Peyer's patch (tissue), 4 donors: ENCODE measurements at regions not wholly inside any gene's neighbourhood (a gene's known extent, or its start where the extent isn't known, plus 50 kb on each side); places are given as distances from the start of the nearest gene placed in this dataset.
A peak's percentile ranks its signal among the peaks of the same experiment; 100 is the strongest.
"Not testable (repeated sequence)": the region's sequence is repeated elsewhere in the genome, so short reads cannot be mapped to it uniquely, and the experiment has no call there.

Experiments used
- DNase-seq, 3 donors: peaks; one replicate each; pipeline ENCODE4 v3.0.0-alpha.2; 2017 to 2019
- H3K27ac ChIP-seq, 4 donors: fragments of 200-600 bp; sonication (generic); one replicate each; pipeline ENCODE4 v1.5.1; 2016 to 2019
- H3K27me3 ChIP-seq, 2 donors: fragments of 200-600 bp; sonication (generic); one replicate each; pipeline ENCODE4 v1.5.1; 2019
- H3K36me3 ChIP-seq, 3 donors: fragments of 200-600 bp; sonication (generic); one replicate each; pipeline ENCODE4 v1.5.1; 2016 to 2019
- H3K4me1 ChIP-seq, 4 donors: fragments of 200-600 bp; sonication (generic); one replicate each; pipeline ENCODE4 v1.5.1; 2016 to 2019
- H3K4me3 ChIP-seq, 4 donors: fragments of 200-600 bp; sonication (generic); 1 replicate in 3 of 4; 2 replicates in 1 of 4; pipeline ENCODE4 v1.5.1; 2016 to 2019; ENCODE audit warnings: mild to moderate bottlenecking in 1 of 4
- H3K9me3 ChIP-seq, 4 donors: fragments of 200-600 bp; sonication (generic); one replicate each; pipeline ENCODE4 v1.5.1; 2016 to 2019; ENCODE audit warnings: mild to moderate bottlenecking in 1 of 4
- POLR2A ChIP-seq, 2 donors: fragments of 450-650 bp; IDR thresholded peaks; one replicate each; pipeline ENCODE4 v1.5.1; 2017; ENCODE audit warnings: antibody characterized with exemption in 2 of 2, mild to moderate bottlenecking in 2 of 2, moderate library complexity in 2 of 2
- TF ChIP-seq, protein P1 (sequence below), 6 experiments: fragments of 450-650 bp in 4 of 6; fragments of 200-600 bp in 2 of 6; sonication (generic) in 1 of 6; IDR thresholded peaks; one replicate each; pipeline ENCODE4 v1.5.1; 2017 to 2019; ENCODE audit warnings: antibody characterized with exemption in 6 of 6, mild to moderate bottlenecking in 3 of 6, moderate library complexity in 1 of 6

- no peak overlapping the region for H3K27ac ChIP-seq
- TF ChIP-seq, protein P1, sequence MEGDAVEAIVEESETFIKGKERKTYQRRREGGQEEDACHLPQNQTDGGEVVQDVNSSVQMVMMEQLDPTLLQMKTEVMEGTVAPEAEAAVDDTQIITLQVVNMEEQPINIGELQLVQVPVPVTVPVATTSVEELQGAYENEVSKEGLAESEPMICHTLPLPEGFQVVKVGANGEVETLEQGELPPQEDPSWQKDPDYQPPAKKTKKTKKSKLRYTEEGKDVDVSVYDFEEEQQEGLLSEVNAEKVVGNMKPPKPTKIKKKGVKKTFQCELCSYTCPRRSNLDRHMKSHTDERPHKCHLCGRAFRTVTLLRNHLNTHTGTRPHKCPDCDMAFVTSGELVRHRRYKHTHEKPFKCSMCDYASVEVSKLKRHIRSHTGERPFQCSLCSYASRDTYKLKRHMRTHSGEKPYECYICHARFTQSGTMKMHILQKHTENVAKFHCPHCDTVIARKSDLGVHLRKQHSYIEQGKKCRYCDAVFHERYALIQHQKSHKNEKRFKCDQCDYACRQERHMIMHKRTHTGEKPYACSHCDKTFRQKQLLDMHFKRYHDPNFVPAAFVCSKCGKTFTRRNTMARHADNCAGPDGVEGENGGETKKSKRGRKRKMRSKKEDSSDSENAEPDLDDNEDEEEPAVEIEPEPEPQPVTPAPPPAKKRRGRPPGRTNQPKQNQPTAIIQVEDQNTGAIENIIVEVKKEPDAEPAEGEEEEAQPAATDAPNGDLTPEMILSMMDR (IDR thresholded peaks at IDR 0.05) = no peak
- no peak for TF ChIP-seq POLR2A (IDR thresholded peaks at IDR 0.05)
- no peak overlapping the region for H3K4me3 ChIP-seq
- H3K27me3 ChIP-seq = no peaks in the 10 kb centered on the region
- no peaks in the 10 kb centered on the region for H3K36me3 ChIP-seq
- DNase-seq = no peak
- H3K9me3 ChIP-seq = no peaks in the 10 kb centered on the region
- no peaks in the 10 kb centered on the region for H3K4me1 ChIP-seq
Measured at GRCh38 chrX:47749185-47749967, 87.3 kb upstream of the ZNF81 start.

DNA sequence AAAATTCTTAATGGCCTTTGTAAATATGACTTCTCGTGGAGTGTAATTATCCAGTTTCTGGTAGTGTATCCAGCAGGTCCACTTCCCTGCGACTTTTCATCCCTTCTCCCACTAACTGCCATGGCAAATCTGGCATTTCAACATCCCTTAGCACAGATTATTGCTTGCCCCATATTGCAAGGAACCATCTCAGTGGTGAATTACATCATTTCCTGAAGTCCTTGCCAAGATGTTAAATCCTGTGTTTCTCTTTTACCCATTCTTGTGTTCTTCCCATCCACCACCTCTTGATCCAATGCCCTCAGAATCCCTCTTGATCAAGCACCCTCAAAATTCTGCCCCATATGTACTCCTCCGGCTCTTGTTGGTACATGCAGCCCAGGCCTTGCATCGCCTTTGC is 88.1 kb upstream of the ZNF81 start:
- Histone ChIP-seq H3K27ac (no peak overlapping the region), H3K27me3 (no peaks in the 10 kb centered on the region), H3K4me1 (no peaks in the 10 kb centered on the region), H3K9me3 (no peaks in the 10 kb centered on the region), H3K36me3 (no peaks in the 10 kb centered on the region), H3K4me3 (no peak overlapping the region)
- TF ChIP-seq POLR2A (IDR thresholded peaks at IDR 0.05) = no peak
- DNase-seq = no peak

GRCh38 chrX:47746446-47746845 is 87.5 kb upstream of the UXT start:
- H3K9me3 ChIP-seq = no peaks in the 10 kb centered on the region
- no peaks in the 10 kb centered on the region for H3K36me3 ChIP-seq
- no peak for TF ChIP-seq POLR2A (IDR thresholded peaks at IDR 0.05)
- TF ChIP-seq, protein P1 (IDR thresholded peaks at IDR 0.05) = no peak
- H3K4me3 ChIP-seq = no peak overlapping the region
- no peaks in the 10 kb centered on the region for H3K27me3 ChIP-seq
- DNase-seq = no peak
- no peak overlapping the region for H3K27ac ChIP-seq
- no peaks in the 10 kb centered on the region for H3K4me1 ChIP-seq

DNA sequence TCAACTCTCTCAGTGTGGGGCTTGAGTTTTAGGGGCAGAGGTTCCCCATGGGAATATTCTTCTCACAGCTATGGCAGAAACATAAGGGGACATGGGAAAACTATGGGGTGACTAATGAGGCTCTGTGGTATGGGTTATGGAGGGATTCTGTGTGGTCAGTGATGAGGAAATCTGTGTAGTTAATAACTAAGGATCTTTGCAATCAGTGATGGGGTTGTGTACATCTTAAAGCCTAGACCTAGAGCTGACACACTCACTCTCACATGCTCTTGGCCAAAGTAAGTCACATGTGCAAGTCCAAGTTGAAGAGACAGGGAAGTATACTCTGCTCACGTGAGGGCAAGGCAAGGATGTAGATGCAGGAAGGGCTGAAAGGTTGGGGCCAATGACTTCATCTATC is 86.4 kb upstream of the UXT start:
- H3K27ac ChIP-seq = no peak overlapping the region
- no peaks in the 10 kb centered on the region for H3K9me3 ChIP-seq
- DNase-seq = no peak
- TF ChIP-seq, protein P1 (IDR thresholded peaks at IDR 0.05) = no peak
- TF ChIP-seq POLR2A (IDR thresholded peaks at IDR 0.05) = no peak
- H3K4me3 ChIP-seq = no peak overlapping the region
- H3K4me1 ChIP-seq = no peaks in the 10 kb centered on the region
- no peaks in the 10 kb centered on the region for H3K27me3 ChIP-seq
- H3K36me3 ChIP-seq = no peaks in the 10 kb centered on the region

DNA sequence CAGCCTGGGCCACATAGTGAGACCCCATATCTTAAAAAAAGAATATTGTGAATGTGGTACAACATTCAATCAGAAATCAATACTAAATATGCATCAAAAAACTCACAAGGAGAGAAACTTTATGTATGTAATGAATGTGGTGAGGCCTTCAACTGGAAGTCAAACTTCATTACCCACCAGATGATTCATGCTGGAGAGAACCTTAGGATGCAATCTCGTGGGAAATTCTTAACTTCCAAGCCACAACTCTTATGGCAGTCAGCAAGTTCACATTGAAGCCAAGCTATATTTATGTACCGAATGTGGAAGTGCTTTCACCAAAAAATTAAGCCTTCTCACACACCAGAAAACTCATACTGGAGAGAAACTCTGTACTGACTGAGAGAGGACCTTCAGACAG is 84.5 kb upstream of the UXT start:
- Histone ChIP-seq H3K36me3 (no peaks in the 10 kb centered on the region), H3K27ac (no peak overlapping the region), H3K9me3 (no peaks in the 10 kb centered on the region), H3K27me3 (no peaks in the 10 kb centered on the region), H3K4me3 (no peak overlapping the region), H3K4me1 (no peaks in the 10 kb centered on the region)
- no peak for TF ChIP-seq POLR2A (IDR thresholded peaks at IDR 0.05)
- TF ChIP-seq, protein P1 (IDR thresholded peaks at IDR 0.05) = no peak
- DNase-seq = no peak

GRCh38 chrX:47738870-47739269 is 79.9 kb upstream of the UXT start:
- H3K4me3 ChIP-seq = not testable (repeated sequence)

GRCh38 chrX:47723689-47724088 is 64.7 kb upstream of the UXT start:
- Histone ChIP-seq H3K4me1 (no peaks in the 10 kb centered on the region), H3K36me3 (no peaks in the 10 kb centered on the region), H3K4me3 (no peak overlapping the region), H3K27ac (no peak overlapping the region), H3K9me3 (no peaks in the 10 kb centered on the region), H3K27me3 (no peaks in the 10 kb centered on the region)
- TF ChIP-seq POLR2A (IDR thresholded peaks at IDR 0.05) = no peak
- TF ChIP-seq, protein P1 (IDR thresholded peaks at IDR 0.05) = peak in 1 of 6 experiments; percentile 7
- no peak for DNase-seq

More at GRCh38 chrX:47738870-47739269, 79.9 kb upstream of the UXT start:
- not testable (repeated sequence) for H3K9me3 ChIP-seq, H3K4me1 ChIP-seq, H3K27ac ChIP-seq, H3K27me3 ChIP-seq, H3K36me3 ChIP-seq, DNase-seq
